ENCODE measurements at regions not wholly inside any gene's neighbourhood (a gene's known extent, or its start where the extent isn't known, plus 50 kb on each side); places are given as distances from the start of the nearest gene placed in this dataset.

DNA sequence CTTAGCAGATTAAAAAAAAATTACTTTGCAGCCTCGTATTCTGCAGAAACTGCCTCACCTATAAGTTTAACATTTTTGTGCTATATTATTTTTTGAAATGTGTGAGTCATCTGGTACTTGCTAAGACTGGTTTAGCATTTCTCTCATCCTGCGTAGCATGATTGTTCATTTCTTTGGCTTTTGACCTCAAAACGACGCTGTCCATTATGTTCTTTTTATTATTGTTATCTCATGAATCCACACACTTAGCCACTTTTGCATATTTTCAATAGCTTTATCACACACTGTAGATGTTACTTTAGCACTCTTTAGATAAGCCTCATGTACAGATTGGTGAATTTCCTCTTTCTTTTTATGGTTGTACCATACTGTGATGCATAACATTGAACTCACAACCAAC lies 1004.9 kb upstream of the NCAM2 start:
- POLR2A ChIA-PET, result no interaction called here
- Histone ChIP-seq H3K36me3 (ENCODE audit: control insufficient read depth in 2 of 2, extremely low read depth in 1 of 2, insufficient read depth in 2 of 2, low read length in 2 of 2) (no peaks in the 10 kb centered on the region), H3K9ac (replicated peaks; ENCODE audit: extremely low read depth, insufficient read depth, low read length) (no peak overlapping the region), H4K20me1 (replicated peaks; ENCODE audit: control insufficient read depth, extremely low read depth, insufficient read depth, low read length) (no peaks in the 10 kb centered on the region), H3K27me3 (ENCODE audit: control insufficient read depth in 2 of 2, insufficient read depth in 2 of 2, low read length in 2 of 2) (no peaks in the 10 kb centered on the region), H3K9me1 (replicated peaks; ENCODE audit: control insufficient read depth, extremely low read depth, insufficient read depth, low read length) (no peaks in the 10 kb centered on the region), H3K4me1 (ENCODE audit: control insufficient read depth, extremely low read depth, insufficient read depth, low read length) (no peaks in the 10 kb centered on the region), H3K9me3 (replicated peaks; ENCODE audit: control insufficient read depth, insufficient read depth, low read length) (no peaks in the 10 kb centered on the region), H3K4me3 (replicated peaks in 1 of 3; ENCODE audit: insufficient read depth in 1 of 3, low read depth in 1 of 3, low read length in 3 of 3) (no peak overlapping the region), H2AFZ (ENCODE audit: low read depth, low read length) (peak overlapping the region; percentile 4), H3K4me2 (ENCODE audit: insufficient read depth, low read length) (no peak overlapping the region), H3K27ac (ENCODE audit: insufficient read depth, low read depth, low read length) (peak overlapping the region; percentile 41), H3K79me2 (ENCODE audit: control insufficient read depth, insufficient read depth, low read length) (no peaks in the 10 kb centered on the region)
- FAIRE-seq, result peak; percentile 59
- DNase-seq (ENCODE audit: low read depth, low spot score), result peak; percentile 58
- CTCF ChIA-PET, result interaction anchor here (0.5 kb wide), 1 partner anchor 56 kb away, joined by 4 read pairs; no protein-coding TSS in a partner anchor
- TF ChIP-seq JUN (IDR thresholded peaks at IDR 0.05; ENCODE audit: borderline replicate concordance, insufficient read depth, insufficient read length, low read depth), result peak; percentile 8
- no peak for TF ChIP-seq POLR2AphosphoS5 (IDR thresholded peaks at IDR 0.05; ENCODE audit: insufficient read depth, low read depth, low read length)
- TF ChIP-seq, protein P1, sequence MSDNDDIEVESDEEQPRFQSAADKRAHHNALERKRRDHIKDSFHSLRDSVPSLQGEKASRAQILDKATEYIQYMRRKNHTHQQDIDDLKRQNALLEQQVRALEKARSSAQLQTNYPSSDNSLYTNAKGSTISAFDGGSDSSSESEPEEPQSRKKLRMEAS (IDR thresholded peaks at IDR 0.05; ENCODE audit: insufficient read depth, insufficient read length), result no peak
- TF ChIP-seq EZH2 (IDR thresholded peaks at IDR 0.05; ENCODE audit: borderline replicate concordance, low read depth, low read length, severe bottlenecking), result no peak
- TF ChIP-seq FOS (IDR thresholded peaks at IDR 0.05; ENCODE audit: borderline replicate concordance, insufficient read depth, low read length), result peak; percentile 6
- TF ChIP-seq MYC (IDR thresholded peaks at IDR 0.05; ENCODE audit: low read depth, low read length), result no peak
- dilution Hi-C loops (cut with MboI; ENCODE audit: extremely low pct_ligation_motif_present, low sequenced_read_pairs) (no loop called here), intact Hi-C loops (cut with micrococcal nuclease) (no loop called here)
- no TSS peak for BruUV-seq (replicated peaks)

DNA sequence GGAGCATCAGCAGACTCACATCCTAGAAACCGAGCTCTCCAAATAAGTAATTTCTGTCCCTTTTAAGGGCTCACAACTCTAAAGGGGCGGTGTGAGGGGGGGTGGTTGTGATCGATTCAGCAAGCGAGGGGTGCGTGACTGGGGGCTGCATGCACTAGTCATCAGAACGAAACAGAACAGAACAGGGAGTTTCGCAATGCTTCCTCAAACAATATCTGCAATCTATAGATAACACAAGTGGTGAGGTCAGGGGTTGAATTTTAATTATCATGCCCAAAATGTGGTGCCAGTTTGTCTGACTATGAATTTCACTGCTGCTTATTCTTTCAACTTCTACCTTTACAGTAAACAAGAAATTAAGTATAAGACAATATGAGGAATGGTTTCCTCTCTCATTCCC lies 1003.0 kb upstream of the NCAM2 start:
- H3K27ac ChIP-seq (ENCODE audit: insufficient read depth, low read depth, low read length), result no peak overlapping the region
- POLR2A ChIA-PET, result no interaction called here
- no peak overlapping the region for H3K9ac ChIP-seq (replicated peaks; ENCODE audit: extremely low read depth, insufficient read depth, low read length)
- no peak overlapping the region for H2AFZ ChIP-seq (ENCODE audit: low read depth, low read length)
- intact Hi-C loops (cut with micrococcal nuclease) (no loop called here), dilution Hi-C loops (cut with MboI; ENCODE audit: extremely low pct_ligation_motif_present, low sequenced_read_pairs) (no loop called here)
- FAIRE-seq (no peak), DNase-seq (ENCODE audit: low read depth, low spot score) (no peak)
- H3K4me2 ChIP-seq (ENCODE audit: insufficient read depth, low read length), result no peak overlapping the region
- H3K9me3 ChIP-seq (replicated peaks; ENCODE audit: control insufficient read depth, insufficient read depth, low read length), result no peaks in the 10 kb centered on the region
- no peaks in the 10 kb centered on the region for H3K27me3 ChIP-seq (ENCODE audit: control insufficient read depth in 2 of 2, insufficient read depth in 2 of 2, low read length in 2 of 2)
- no peaks in the 10 kb centered on the region for H3K4me1 ChIP-seq (ENCODE audit: control insufficient read depth, extremely low read depth, insufficient read depth, low read length)
- H3K4me3 ChIP-seq (replicated peaks in 1 of 3; ENCODE audit: insufficient read depth in 1 of 3, low read depth in 1 of 3, low read length in 3 of 3), result no peak overlapping the region
- no peaks in the 10 kb centered on the region for H3K79me2 ChIP-seq (ENCODE audit: control insufficient read depth, insufficient read depth, low read length)
- H3K36me3 ChIP-seq (ENCODE audit: control insufficient read depth in 2 of 2, extremely low read depth in 1 of 2, insufficient read depth in 2 of 2, low read length in 2 of 2), result no peaks in the 10 kb centered on the region
- no peaks in the 10 kb centered on the region for H4K20me1 ChIP-seq (replicated peaks; ENCODE audit: control insufficient read depth, extremely low read depth, insufficient read depth, low read length)
- H3K9me1 ChIP-seq (replicated peaks; ENCODE audit: control insufficient read depth, extremely low read depth, insufficient read depth, low read length), result no peaks in the 10 kb centered on the region
- BruUV-seq (replicated peaks), result no TSS peak
- TF ChIP-seq, protein P1 (IDR thresholded peaks at IDR 0.05; ENCODE audit: insufficient read depth, insufficient read length), result no peak
- TF ChIP-seq EZH2 (IDR thresholded peaks at IDR 0.05; ENCODE audit: borderline replicate concordance, low read depth, low read length, severe bottlenecking) (no peak), JUN (IDR thresholded peaks at IDR 0.05; ENCODE audit: borderline replicate concordance, insufficient read depth, insufficient read length, low read depth) (no peak), POLR2AphosphoS5 (IDR thresholded peaks at IDR 0.05; ENCODE audit: insufficient read depth, low read depth, low read length) (no peak), FOS (IDR thresholded peaks at IDR 0.05; ENCODE audit: borderline replicate concordance, insufficient read depth, low read length) (no peak), POLR2A (IDR thresholded peaks at IDR 0.05; ENCODE audit: low read depth, low read length) (no peak), GATA2 (IDR thresholded peaks at IDR 0.05; ENCODE audit: insufficient read depth, insufficient read length, low read depth, low read length) (no peak)
- TF ChIP-seq, protein P2, sequence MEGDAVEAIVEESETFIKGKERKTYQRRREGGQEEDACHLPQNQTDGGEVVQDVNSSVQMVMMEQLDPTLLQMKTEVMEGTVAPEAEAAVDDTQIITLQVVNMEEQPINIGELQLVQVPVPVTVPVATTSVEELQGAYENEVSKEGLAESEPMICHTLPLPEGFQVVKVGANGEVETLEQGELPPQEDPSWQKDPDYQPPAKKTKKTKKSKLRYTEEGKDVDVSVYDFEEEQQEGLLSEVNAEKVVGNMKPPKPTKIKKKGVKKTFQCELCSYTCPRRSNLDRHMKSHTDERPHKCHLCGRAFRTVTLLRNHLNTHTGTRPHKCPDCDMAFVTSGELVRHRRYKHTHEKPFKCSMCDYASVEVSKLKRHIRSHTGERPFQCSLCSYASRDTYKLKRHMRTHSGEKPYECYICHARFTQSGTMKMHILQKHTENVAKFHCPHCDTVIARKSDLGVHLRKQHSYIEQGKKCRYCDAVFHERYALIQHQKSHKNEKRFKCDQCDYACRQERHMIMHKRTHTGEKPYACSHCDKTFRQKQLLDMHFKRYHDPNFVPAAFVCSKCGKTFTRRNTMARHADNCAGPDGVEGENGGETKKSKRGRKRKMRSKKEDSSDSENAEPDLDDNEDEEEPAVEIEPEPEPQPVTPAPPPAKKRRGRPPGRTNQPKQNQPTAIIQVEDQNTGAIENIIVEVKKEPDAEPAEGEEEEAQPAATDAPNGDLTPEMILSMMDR (IDR thresholded peaks at IDR 0.05; ENCODE audit: extremely low read depth in 1 of 2, insufficient read depth in 1 of 2, low read depth in 1 of 2, low read length in 2 of 2), result no peak
- CTCF ChIA-PET, result no interaction called here

All from endothelial cell of umbilical vein (primary cell).